GM18517 (cell line): ENCODE measurements at regions not wholly inside any gene's neighbourhood (a gene's known extent, or its start where the extent isn't known, plus 50 kb on each side); places are given as distances from the start of the nearest gene placed in this dataset.
"Not testable (repeated sequence)": the region's sequence is repeated elsewhere in the genome, so short reads cannot be mapped to it uniquely, and the experiment has no call there.

Experiments used
- ATAC-seq: cut with Tn5 transposase; IDR thresholded peaks from one replicate; pipeline ENCODE4 v1.9.1; 2021; ENCODE audit warnings: mild to moderate bottlenecking, moderate library complexity; ENCODE audit not compliant: unreplicated experiment

DNA sequence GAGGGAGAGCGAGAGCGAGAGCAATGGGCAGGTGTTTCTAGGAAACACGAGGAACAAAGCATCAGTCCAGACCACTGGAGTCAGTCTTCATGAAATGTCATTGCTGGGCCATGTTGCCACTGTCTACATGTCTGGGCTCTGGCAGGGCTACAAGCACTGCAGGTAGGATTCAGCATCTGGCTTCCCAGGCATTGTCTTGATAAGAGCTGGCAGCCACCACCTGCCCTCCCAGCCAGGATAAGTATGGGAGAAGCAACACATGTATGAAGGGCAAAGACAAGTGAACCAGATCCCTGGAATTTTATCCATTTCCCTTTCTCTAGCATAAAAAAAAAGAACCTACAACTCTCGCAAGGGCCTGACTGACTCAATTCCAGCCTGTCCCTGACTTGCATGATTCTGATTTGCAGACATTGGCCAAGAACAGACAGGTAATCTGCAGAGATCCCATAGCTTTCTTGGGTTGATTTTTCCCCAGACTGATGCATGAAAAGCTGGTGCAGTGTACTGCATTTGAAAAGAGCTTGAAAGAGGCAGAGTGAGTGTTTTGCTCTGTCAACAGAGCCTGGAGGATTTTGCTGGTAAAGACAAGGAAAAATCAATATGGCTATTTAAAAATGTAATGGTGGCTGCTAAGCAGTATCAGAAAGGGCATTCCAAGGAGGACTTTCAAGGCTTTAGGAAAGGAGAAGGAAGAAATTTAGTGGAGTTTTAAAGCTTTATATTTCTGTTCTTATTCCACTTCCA lies 157.2 kb upstream of the MYRIP start:
- ATAC-seq = no peak

DNA sequence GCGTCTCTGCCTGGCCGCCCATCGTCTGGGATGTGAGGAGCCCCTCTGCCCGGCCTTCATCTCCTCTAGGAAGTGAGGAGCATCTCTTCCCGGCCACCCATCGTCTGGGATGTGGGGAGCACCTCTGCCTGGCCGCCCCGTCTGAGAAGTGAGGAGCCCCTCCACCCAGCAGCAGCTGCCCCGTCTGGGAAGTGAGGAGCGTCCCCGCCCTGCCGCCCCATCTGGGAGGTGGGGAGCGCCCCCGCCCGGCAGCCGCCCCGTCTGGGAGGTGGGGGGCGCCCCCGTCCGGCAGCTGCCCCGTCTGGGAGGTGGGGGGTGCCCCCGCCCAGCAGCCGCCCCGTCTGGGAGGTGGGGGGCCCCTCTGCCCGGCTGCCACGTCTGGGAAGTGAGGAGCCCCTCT lies 153.7 kb upstream of the MYRIP start:
- not testable (repeated sequence) for ATAC-seq

DNA sequence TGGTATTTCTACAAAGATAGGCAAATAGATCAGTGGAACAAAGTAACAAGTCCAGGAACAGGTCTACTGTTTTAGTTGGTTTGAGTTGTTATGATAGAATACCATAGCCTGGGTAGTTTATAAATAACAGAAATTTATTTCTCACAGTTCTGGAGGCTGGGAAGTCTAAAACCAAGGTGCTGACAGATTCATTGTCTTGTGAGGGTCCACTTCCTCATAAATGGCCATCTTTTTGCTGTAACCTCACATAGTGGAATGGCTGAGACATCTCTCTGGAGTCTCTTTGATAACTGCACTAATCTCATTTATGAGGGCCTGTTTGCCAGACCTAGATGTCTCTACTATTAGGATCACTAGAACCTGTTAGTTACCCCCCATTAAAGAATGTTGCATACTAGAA lies 152.3 kb upstream of the MYRIP start:
- ATAC-seq = no peak

GRCh38 chr3:39657775-39658174 lies 151.6 kb upstream of the MYRIP start:
- no peak for ATAC-seq

DNA sequence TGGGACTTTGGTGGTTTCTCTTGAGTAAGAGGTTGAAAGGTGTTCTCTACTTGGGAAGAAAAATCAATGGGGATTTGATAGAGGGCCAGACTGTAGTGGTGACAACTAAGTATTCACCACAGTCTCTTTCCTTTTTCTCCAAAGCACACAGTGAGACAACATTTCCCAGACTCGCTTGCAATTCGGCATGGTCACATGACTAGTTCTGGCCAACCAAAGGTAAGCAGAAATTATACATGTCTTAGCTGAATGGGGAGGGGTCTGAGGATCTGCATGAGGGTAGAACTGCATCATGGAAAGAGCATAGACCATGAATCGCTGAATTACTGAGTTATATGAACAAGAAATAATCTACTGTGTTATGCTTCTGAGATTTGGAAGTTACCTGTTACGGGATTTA lies 144.5 kb upstream of the MYRIP start:
- ATAC-seq = no peak

GRCh38 chr3:39665441-39665840 lies 144.0 kb upstream of the MYRIP start:
- no peak for ATAC-seq

DNA sequence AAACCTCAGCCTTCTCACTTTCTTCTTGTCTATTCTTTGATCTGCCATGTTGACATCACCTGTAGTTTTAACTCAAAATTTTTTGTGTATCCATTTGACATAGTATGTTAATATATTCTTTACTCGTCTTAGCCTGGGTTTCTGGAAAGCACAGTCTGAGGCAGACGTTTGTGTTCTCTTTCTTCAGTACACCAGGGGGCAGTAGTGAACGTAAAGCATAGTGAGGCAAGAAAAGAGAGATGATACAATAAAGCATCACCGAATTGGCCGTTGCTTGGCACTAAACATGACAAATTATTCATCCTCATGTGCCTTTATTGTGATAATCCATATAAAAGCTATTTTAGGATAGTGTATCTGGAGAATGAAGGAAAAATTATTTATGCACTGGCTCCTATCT lies 141.0 kb upstream of the MYRIP start:
- ATAC-seq = peak; percentile 71

- ATAC-seq = no peak
These were observed 138.3 kb upstream of the MYRIP start for GRCh38 chr3:39671116-39671515.

GRCh38 chr3:39671600-39671999 lies 137.8 kb upstream of the MYRIP start:
- no peak for ATAC-seq

- no peak for ATAC-seq
These were observed 104.0 kb upstream of the MYRIP start for GRCh38 chr3:39705351-39705900.

- no peak for ATAC-seq
These were observed 102.0 kb upstream of the MYRIP start for GRCh38 chr3:39707314-39707909.

DNA sequence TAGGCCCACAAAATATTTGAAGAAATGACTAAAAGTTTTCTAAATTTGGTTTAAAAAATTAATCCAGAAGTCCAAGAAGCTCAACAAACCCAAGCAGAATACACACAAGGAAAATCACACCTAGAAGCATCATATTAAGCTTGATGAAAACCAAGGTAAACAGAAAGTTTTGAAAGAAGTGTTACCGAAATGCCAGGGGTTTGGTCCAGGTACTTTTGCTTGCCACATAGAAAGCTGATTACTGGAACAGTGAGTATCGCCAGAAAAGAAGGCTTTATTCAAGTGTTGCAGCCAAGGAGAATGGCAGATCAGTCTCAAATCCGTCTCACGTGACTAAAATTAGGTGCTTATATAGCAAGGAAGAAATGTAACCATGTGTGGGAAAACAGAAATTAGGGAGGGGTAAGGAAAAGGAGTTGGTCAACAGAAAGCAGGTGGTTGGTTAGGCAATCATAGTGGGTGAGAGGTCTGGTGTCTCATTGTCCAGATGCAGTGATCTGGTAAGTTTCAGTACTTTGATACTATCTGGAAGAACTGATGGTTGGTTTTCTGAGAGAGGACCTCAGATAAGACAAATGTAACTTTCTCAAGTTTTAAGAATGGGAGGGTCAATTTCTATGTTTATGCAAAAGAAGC lies 96.9 kb upstream of the MYRIP start:
- ATAC-seq = no peak

GRCh38 chr3:39713341-39713740 lies 96.1 kb upstream of the MYRIP start:
- ATAC-seq = not testable (repeated sequence)

- ATAC-seq = no peak
These were observed 92.6 kb upstream of the MYRIP start for GRCh38 chr3:39716849-39717248.

DNA sequence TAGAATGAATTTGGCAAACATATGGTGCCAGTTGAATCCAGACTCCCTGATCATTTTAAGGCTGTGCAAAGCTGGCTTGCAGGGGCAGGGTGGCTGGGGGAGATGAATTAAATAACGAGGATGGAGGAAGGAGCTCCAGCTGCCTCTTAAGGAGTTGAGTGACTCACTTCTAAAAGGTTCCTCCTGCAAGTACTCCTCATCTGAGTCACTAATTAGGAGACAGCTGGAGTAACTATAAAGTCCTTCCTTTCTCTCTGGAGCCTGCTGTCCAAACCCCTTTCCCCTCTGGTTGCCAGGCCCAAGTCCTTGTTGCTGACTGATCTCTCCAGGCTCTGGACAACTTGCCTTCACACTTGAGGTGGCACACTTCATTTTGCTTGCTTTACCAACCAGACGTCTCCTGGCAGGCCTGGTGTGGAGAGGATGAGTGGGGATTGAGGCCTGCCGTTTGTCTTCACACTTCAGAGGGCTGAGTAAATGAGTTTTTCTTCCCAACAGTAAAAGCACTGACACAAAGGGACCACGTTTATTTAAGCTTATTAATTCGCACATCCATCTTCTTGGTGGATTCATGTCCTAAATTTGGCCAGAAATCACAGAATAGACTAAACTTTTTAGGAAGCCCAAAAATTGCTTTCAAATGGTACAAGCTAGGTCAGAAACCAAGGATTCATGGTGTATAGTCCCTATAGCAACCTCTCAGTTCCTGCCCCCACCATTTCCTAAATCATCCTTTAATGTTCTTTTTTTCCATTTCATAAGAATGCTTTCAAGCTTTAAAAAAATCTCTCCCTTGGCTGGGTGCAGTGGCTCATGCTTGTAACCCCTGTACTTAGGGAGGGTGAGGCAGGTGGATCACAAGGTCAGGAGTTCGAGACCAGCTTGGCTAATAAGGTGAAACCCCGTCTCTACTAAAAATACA lies 90.5 kb upstream of the MYRIP start:
- no peak for ATAC-seq

- no peak for ATAC-seq
These were observed 88.3 kb upstream of the MYRIP start for GRCh38 chr3:39721076-39721475.

DNA sequence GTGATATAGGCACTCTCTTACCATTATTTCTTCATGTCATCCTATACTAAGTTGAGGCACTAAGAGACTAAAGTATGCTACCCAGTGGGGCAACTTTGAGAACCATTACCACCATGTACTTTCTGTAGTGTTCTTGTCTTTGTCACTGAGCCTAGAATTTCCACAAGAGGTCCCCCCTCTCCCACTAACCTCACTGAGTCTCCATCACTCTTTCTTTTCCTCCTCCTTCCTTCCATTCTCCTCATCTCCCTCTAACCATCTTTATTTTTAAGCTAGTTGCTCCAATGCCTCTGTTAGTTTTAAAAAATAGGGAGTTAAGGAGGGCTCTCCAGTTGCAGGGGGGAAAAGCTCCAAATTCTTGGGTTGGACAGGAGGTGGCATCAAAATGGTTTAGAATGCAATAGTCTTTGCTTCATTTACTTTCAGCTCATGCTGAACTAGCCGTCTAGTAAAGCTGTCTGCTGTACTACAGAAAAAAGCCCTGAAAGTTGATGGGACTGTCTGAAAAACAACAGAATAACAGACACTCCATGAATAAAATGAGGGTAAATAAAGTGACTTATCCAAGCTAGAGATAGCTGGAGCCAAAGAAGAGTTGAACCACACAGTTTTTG lies 85.1 kb upstream of the MYRIP start:
- no peak for ATAC-seq

GRCh38 chr3:39725321-39725720 lies 84.1 kb upstream of the MYRIP start:
- no peak for ATAC-seq

GRCh38 chr3:39727415-39727814 lies 82.0 kb upstream of the MYRIP start:
- no peak for ATAC-seq

DNA sequence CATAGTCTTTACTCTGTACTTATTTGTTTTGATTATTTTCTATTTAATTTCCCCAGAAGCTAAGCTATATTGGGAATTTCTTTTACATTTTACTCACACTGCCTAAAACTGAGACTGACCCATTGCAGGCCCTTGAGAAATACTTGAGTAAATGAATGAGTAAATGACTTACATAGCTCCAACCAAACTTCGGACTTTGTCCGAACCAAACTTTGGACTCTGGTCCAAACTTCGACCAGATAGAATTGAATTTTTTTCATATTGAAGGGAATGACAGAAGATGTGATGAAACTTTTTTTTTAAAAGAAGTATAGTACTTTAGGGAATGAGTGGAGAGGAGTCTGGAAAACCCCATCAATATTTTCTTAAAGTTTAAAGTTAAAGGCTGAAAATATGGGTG lies 75.6 kb upstream of the MYRIP start:
- ATAC-seq = no peak

GRCh38 chr3:39739658-39740057 lies 69.8 kb upstream of the MYRIP start:
- ATAC-seq = not testable (repeated sequence)
